PC-3 (cell line): ENCODE measurements at regions not wholly inside any gene's neighbourhood (a gene's known extent, or its start where the extent isn't known, plus 50 kb on each side); places are given as distances from the start of the nearest gene placed in this dataset.

Experiments
- ATAC-seq: fragments of 200-7000 bp; cut with Tn5 transposase; 2 replicates; pipeline ENCODE4 v1.9.1; 2020; ENCODE audit warnings: mild to moderate bottlenecking, moderate library complexity
- BruUV-seq: library from RNA; stranded (reverse); fragments of 400-500 nt; replicated peaks from 2 replicates; lab custom pipeline; 2021; lab: Mats Ljungman, UMichigan
- CTCF ChIA-PET: fragments of 300-600 bp; sonication (Branson Sonifier 250); formaldehyde crosslinking; loops from one replicate; lab custom pipeline; 2022; ENCODE audit warnings: antibody characterized with exemption; lab: Charles Lee
- POLR2A ChIA-PET: fragments of 300-600 bp; sonication (Branson Sonifier 250); formaldehyde crosslinking; loops from one replicate; lab custom pipeline; 2022; ENCODE audit warnings: antibody characterized with exemption; ENCODE audit not compliant: unreplicated experiment; lab: Charles Lee
- DNase-seq: peaks from one replicate; pipeline ENCODE4 v3.0.0-alpha.2; 2015
- H2AFZ ChIP-seq: fragments of 300-600 bp; sonication (generic); 2 replicates; pipeline ENCODE4 v1.6.0; 2016; ENCODE audit warnings: antibody characterized with exemption, low read length
- H3F3A ChIP-seq: fragments of 300-600 bp; sonication (generic); one replicate; pipeline ENCODE4 v1.6.0; 2017; ENCODE audit warnings: antibody characterized with exemption, low read length, control low read depth, mild to moderate bottlenecking; ENCODE audit not compliant: unreplicated experiment
- H3K27ac ChIP-seq: fragments of 300-600 bp; sonication (generic); 2 replicates; pipeline ENCODE4 v1.5.1; 2016; ENCODE audit warnings: mild to moderate bottlenecking, low read length
- H3K27me3 ChIP-seq: fragments of 300-600 bp; sonication (generic); 2 replicates; pipeline ENCODE4 v1.6.1; 2016; ENCODE audit warnings: low read length, mixed read lengths
- H3K36me3 ChIP-seq: fragments of 300-600 bp; sonication (generic); 2 replicates; pipeline ENCODE4 v1.6.1; 2016; ENCODE audit warnings: low read depth, mixed run types, low read length, mixed read lengths
- H3K4me1 ChIP-seq: fragments of 300-600 bp; sonication (generic); 2 replicates; pipeline ENCODE4 v1.5.1; 2016; ENCODE audit warnings: low read length; ENCODE audit not compliant: insufficient read depth
- H3K4me2 ChIP-seq: fragments of 300-600 bp; sonication (generic); 2 replicates; pipeline ENCODE4 v1.6.0; 2016; ENCODE audit warnings: low read length
- H3K4me3 ChIP-seq: fragments of 300-600 bp; sonication (generic); 2 replicates; pipeline ENCODE4 v1.5.1; 2016; ENCODE audit warnings: mild to moderate bottlenecking, low read length, mixed read lengths
- H3K79me2 ChIP-seq: fragments of 300-600 bp; sonication (generic); 2 replicates; pipeline ENCODE4 v1.6.1; 2017; ENCODE audit warnings: low read length, mixed read lengths
- H3K9ac ChIP-seq: fragments of 300-600 bp; sonication (generic); 2 replicates; pipeline ENCODE4 v1.6.0; 2016; ENCODE audit warnings: mild to moderate bottlenecking, low read length
- H3K9me2 ChIP-seq: fragments of 300-600 bp; sonication (generic); replicated peaks from 2 replicates; pipeline ENCODE4 v1.6.1; 2016; ENCODE audit warnings: mixed run types, low read length, mixed read lengths
- H3K9me3 ChIP-seq: fragments of 300-600 bp; sonication (generic); 2 replicates; pipeline ENCODE4 v1.6.1; 2016; ENCODE audit warnings: low read length, mixed read lengths
- H4K20me1 ChIP-seq: fragments of 300-600 bp; sonication (generic); 2 replicates; pipeline ENCODE4 v1.6.1; 2016; ENCODE audit warnings: low read length, mixed read lengths
- EZH2 ChIP-seq: fragments of 300-600 bp; sonication (generic); IDR thresholded peaks from one replicate; pipeline ENCODE4 v1.6.1; 2017; ENCODE audit warnings: antibody characterized with exemption, mild to moderate bottlenecking, low read length; ENCODE audit not compliant: unreplicated experiment
- EZH2phosphoT487 ChIP-seq: fragments of 300-600 bp; sonication (generic); IDR thresholded peaks from 2 replicates; pipeline ENCODE4 v1.6.1; 2018; ENCODE audit warnings: mild to moderate bottlenecking, antibody characterized with exemption, low read length, borderline replicate concordance
- intact Hi-C: fragments of 100-400 bp; cut with micrococcal nuclease; formaldehyde crosslinking; loops from 2 replicates; pipeline ENCODE4 v1.9.0; 2023
- TF ChIP-seq, protein P1 (sequence below): fragments of 300-600 bp; sonication (generic); conservative IDR thresholded peaks from 2 replicates; pipeline ENCODE4 v1.5.1; 2017; ENCODE audit warnings: antibody characterized with exemption, low read depth, mild to moderate bottlenecking, low read length

- no peaks in the 10 kb centered on the region for H3K4me1 ChIP-seq
- H3K79me2 ChIP-seq: no peaks in the 10 kb centered on the region
- DNase-seq: no peak
- ChIA-PET POLR2A (no interaction called here), CTCF (no interaction called here)
- H3K36me3 ChIP-seq: no peaks in the 10 kb centered on the region
- no peaks in the 10 kb centered on the region for H4K20me1 ChIP-seq
- intact Hi-C loops: no loop called here
- no TSS peak for BruUV-seq
- no peak overlapping the region for H3K27ac ChIP-seq
- no peak overlapping the region for H3K9ac ChIP-seq
- ATAC-seq: no peak
- H3K4me2 ChIP-seq: no peak overlapping the region
- H3K9me3 ChIP-seq: no peaks in the 10 kb centered on the region
- no peak overlapping the region for H3K4me3 ChIP-seq
- H3K27me3 ChIP-seq: no peaks in the 10 kb centered on the region
- TF ChIP-seq EZH2: no peak
- no peak for TF ChIP-seq EZH2phosphoT487
- TF ChIP-seq, protein P1, sequence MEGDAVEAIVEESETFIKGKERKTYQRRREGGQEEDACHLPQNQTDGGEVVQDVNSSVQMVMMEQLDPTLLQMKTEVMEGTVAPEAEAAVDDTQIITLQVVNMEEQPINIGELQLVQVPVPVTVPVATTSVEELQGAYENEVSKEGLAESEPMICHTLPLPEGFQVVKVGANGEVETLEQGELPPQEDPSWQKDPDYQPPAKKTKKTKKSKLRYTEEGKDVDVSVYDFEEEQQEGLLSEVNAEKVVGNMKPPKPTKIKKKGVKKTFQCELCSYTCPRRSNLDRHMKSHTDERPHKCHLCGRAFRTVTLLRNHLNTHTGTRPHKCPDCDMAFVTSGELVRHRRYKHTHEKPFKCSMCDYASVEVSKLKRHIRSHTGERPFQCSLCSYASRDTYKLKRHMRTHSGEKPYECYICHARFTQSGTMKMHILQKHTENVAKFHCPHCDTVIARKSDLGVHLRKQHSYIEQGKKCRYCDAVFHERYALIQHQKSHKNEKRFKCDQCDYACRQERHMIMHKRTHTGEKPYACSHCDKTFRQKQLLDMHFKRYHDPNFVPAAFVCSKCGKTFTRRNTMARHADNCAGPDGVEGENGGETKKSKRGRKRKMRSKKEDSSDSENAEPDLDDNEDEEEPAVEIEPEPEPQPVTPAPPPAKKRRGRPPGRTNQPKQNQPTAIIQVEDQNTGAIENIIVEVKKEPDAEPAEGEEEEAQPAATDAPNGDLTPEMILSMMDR: no peak
- H3K9me2 ChIP-seq: no peaks in the 10 kb centered on the region
- no peaks in the 10 kb centered on the region for H3F3A ChIP-seq
- no peak overlapping the region for H2AFZ ChIP-seq
These were observed 76.0 kb downstream of the PJA1 start for GRCh38 chrX:69089203-69089602.

DNA sequence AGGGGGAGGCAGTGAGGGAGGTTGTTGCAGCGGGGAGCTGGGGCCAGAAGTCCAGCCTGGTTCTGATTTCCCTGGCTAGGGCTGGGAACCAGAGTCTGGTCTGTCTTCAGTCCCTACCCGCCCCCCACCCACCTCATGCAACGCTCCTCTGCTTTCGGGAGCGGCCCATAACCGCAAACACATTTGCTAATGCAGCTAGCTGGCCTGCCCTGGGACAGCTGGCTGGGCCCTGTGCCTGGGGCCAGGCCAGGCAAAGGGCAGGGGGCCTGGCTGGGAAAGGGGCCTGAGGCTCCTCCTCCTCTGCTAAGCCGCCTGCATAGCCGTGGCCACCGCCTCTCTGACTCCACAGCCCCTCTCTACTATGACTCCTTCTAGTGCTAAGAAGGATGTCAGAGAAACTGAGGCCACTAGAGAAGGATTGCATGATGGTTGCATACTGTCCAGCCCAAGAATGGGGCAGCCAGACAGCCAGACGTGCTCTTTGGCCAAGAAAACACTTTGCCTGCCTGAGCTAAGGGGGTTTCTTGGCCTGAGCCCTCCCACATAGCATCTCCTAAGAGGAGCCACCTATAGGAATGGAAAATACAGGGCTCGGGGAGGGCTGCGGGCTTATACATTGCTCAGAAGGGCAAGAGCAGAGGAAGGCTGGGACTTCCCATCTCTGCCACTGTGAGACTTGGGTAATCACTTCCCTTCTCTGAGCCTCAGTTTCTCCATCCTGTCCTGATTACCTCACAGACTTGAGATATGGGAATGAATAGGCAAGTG is 76.9 kb downstream of the PJA1 start:
- no peaks in the 10 kb centered on the region for H3K79me2 ChIP-seq
- no peak overlapping the region for H3K4me2 ChIP-seq
- H3K9me3 ChIP-seq: no peaks in the 10 kb centered on the region
- POLR2A ChIA-PET: no interaction called here
- H3K36me3 ChIP-seq: no peaks in the 10 kb centered on the region
- H3K4me1 ChIP-seq: no peaks in the 10 kb centered on the region
- no peak overlapping the region for H3K9ac ChIP-seq
- no peaks in the 10 kb centered on the region for H3K27me3 ChIP-seq
- intact Hi-C loops: no loop called here
- H3F3A ChIP-seq: no peaks in the 10 kb centered on the region
- BruUV-seq: no TSS peak
- H4K20me1 ChIP-seq: no peaks in the 10 kb centered on the region
- no peak overlapping the region for H3K27ac ChIP-seq
- TF ChIP-seq EZH2phosphoT487: no peak
- TF ChIP-seq, protein P1: no peak
- no peak for TF ChIP-seq EZH2
- H3K9me2 ChIP-seq: no peaks in the 10 kb centered on the region
- CTCF ChIA-PET: no interaction called here
- no peak overlapping the region for H3K4me3 ChIP-seq
- no peak overlapping the region for H2AFZ ChIP-seq
- DNase-seq (no peak), ATAC-seq (no peak)

DNA sequence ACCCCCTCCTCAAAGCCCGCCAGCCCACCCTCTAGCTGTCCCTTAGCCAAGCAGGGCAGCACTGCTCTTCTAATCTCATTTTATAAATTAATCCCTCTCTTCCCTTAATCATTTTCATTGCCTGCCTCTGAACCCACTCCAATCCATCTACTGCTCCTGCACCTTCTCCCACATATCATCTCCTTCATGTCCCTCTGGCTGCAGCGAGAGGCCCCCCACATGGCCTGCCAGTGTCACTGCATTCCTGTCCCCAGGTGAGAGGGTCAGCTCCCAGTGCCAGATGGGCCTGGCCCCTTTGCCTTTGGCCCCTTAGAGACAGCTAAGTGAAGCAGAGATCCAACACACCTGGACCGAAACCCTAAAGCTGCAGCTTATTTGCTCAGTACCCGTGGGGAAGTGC is 79.4 kb downstream of the PJA1 start:
- Histone ChIP-seq H3F3A (no peaks in the 10 kb centered on the region), H3K27me3 (no peaks in the 10 kb centered on the region), H3K4me3 (no peak overlapping the region), H3K4me1 (no peaks in the 10 kb centered on the region), H3K36me3 (no peaks in the 10 kb centered on the region), H3K27ac (no peak overlapping the region), H3K4me2 (no peak overlapping the region), H3K79me2 (no peaks in the 10 kb centered on the region), H3K9me2 (no peaks in the 10 kb centered on the region), H2AFZ (no peak overlapping the region), H3K9me3 (no peaks in the 10 kb centered on the region), H3K9ac (no peak overlapping the region), H4K20me1 (no peaks in the 10 kb centered on the region)
- ATAC-seq (no peak), DNase-seq (no peak)
- TF ChIP-seq EZH2 (no peak), EZH2phosphoT487 (no peak)
- TF ChIP-seq, protein P1: no peak
- intact Hi-C loops: no loop called here
- POLR2A ChIA-PET: no interaction called here
- CTCF ChIA-PET: no interaction called here
- BruUV-seq: no TSS peak
